Gastroesophageal sphincter (tissue), 4 donors: ENCODE measurements at regions not wholly inside any gene's neighbourhood (a gene's known extent, or its start where the extent isn't known, plus 50 kb on each side); places are given as distances from the start of the nearest gene placed in this dataset.

Experiments
- ATAC-seq: fragments of 150-250 bp; one replicate; pipeline ENCODE4 v1.9.1; 2016; ENCODE audit warnings: mild to moderate bottlenecking, moderate library complexity
- H3K27ac ChIP-seq, 4 donors: fragments of 200-600 bp; sonication (generic) in 3 of 4; 1 replicate in 3 of 4; 2 replicates in 1 of 4; pipeline ENCODE4 v1.5.1; 2016 to 2019
- H3K27me3 ChIP-seq: fragments of 200-600 bp; sonication (generic); one replicate; pipeline ENCODE4 v1.5.1; 2019
- H3K36me3 ChIP-seq, 2 donors: fragments of 200-600 bp; sonication (generic); one replicate each; pipeline ENCODE4 v1.5.1; 2019; ENCODE audit warnings: control low read depth in 1 of 2
- H3K4me1 ChIP-seq, 3 donors: fragments of 200-600 bp; sonication (generic); 1 replicate in 2 of 3; 2 replicates in 1 of 3; pipeline ENCODE4 v1.5.1; 2016 to 2019; ENCODE audit warnings: control low read depth in 2 of 3
- H3K4me3 ChIP-seq, 2 donors: fragments of 200-600 bp; sonication (generic); one replicate each; pipeline ENCODE4 v1.5.1; 2019; ENCODE audit warnings: mild to moderate bottlenecking in 1 of 2, moderate library complexity in 1 of 2
- H3K9me3 ChIP-seq, 3 donors: fragments of 200-600 bp; sonication (generic); one replicate each; pipeline ENCODE4 v1.5.1; 2017 to 2019; ENCODE audit warnings: control low read depth in 2 of 3
- CTCF ChIP-seq, 4 experiments: fragments of 200-600 bp in 2 of 4; fragments of 450-650 bp in 2 of 4; sonication (generic) in 1 of 4; IDR thresholded peaks; one replicate each; pipeline ENCODE4 v1.5.1; 2017 to 2019; ENCODE audit warnings: antibody characterized with exemption in 4 of 4, mild to moderate bottlenecking in 2 of 4, moderate library complexity in 2 of 4
- EP300 ChIP-seq: sonication (generic); formaldehyde crosslinking; IDR thresholded peaks from one replicate; pipeline ENCODE4 v1.6.1; 2017; ENCODE audit warnings: antibody characterized with exemption, mild to moderate bottlenecking
- POLR2A ChIP-seq, 2 donors: fragments of 450-650 bp; IDR thresholded peaks; one replicate each; pipeline ENCODE4 v1.6.1; 2017; ENCODE audit warnings: antibody characterized with exemption in 2 of 2, mild to moderate bottlenecking in 2 of 2, moderate library complexity in 1 of 2
- POLR2AphosphoS5 ChIP-seq: sonication (generic); formaldehyde crosslinking; IDR thresholded peaks from one replicate; pipeline ENCODE4 v1.6.1; 2017; ENCODE audit warnings: antibody characterized with exemption
- WGBS, 2 donors: methylation state at CpG; one replicate each; pipeline ENCODE4 v1.1.5; 2018; ENCODE audit warnings: low coverage in 1 of 2; 5-methylcytosine and 5-hydroxymethylcytosine counted together

- no peaks in the 10 kb centered on the region for H3K9me3 ChIP-seq
- H3K36me3 ChIP-seq, result no peaks in the 10 kb centered on the region
- no peaks in the 10 kb centered on the region for H3K27me3 ChIP-seq
- WGBS, 2 donors, result 40% methylated on average over 5 of the region's 5 CpGs; no CpG with 5 or more reads in 1 of the 2 donors
- no peak for TF ChIP-seq POLR2AphosphoS5
- no peak for TF ChIP-seq CTCF (IDR thresholded peaks at IDR 0.05)
- no peak for TF ChIP-seq POLR2A (IDR thresholded peaks at IDR 0.05)
- no peak for TF ChIP-seq EP300
- H3K27ac ChIP-seq, result no peak overlapping the region
- no peak overlapping the region for H3K4me3 ChIP-seq
- H3K4me1 ChIP-seq, result no peaks in the 10 kb centered on the region
- no peak for ATAC-seq
These were observed 136.3 kb upstream of the SLC39A10 start for GRCh38 chr2:195520671-195521155.

DNA sequence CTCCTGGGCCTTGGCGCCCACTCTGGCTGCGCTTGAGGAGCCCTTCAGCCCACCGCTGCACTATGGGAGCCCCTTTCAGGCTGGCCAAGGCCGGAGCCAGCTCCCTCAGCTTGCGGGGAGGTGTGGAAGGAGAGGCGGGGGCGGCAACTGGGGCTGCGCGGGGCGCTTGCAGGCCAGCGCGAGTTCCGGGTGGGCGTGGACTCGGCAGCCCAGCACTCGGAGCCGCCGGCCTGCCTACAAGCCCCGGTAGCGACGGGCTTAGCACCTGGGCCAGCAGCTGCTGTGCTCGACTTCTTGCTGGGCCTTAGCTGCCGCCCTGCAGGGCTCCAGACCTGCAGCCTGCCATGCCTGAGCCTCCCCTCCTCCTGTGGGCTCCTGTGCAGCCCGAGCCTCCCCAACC, 141.5 kb upstream of the SLC39A10 start:
- TF ChIP-seq CTCF (IDR thresholded peaks at IDR 0.05) (no peak), EP300 (no peak), POLR2AphosphoS5 (no peak), POLR2A (IDR thresholded peaks at IDR 0.05) (no peak)
- no peak overlapping the region for H3K4me3 ChIP-seq
- no CpG with 5 or more reads among the region's 24 CpGs for WGBS, 2 donors
- H3K27me3 ChIP-seq, result no peaks in the 10 kb centered on the region
- H3K4me1 ChIP-seq, result no peaks in the 10 kb centered on the region
- no peaks in the 10 kb centered on the region for H3K9me3 ChIP-seq
- no peak for ATAC-seq
- no peaks in the 10 kb centered on the region for H3K36me3 ChIP-seq
- no peak overlapping the region for H3K27ac ChIP-seq

DNA sequence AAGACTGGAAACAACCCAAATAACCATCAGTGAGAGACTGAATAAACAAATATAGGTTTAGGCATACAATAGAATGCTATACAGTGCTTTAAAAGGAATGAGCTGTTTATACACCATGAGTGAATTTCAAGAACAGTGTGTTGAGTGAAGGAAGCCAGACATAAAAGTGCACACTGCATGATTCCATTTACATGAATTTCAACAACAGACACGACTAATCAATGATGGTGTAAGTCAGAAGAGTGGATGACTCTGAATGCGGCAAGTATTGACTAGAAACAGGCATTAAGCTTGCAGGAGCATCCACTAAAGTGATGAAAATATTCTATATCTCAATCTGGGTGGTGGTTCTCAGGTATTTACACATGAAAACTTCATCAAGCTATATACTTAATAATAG, 142.7 kb upstream of the SLC39A10 start:
- no peak for ATAC-seq
- H3K27ac ChIP-seq, result no peak overlapping the region
- H3K4me3 ChIP-seq, result no peak overlapping the region
- no peak for TF ChIP-seq POLR2AphosphoS5
- TF ChIP-seq POLR2A (IDR thresholded peaks at IDR 0.05), result no peak
- no peak for TF ChIP-seq CTCF (IDR thresholded peaks at IDR 0.05)
- TF ChIP-seq EP300, result no peak
- H3K36me3 ChIP-seq, result no peaks in the 10 kb centered on the region
- H3K27me3 ChIP-seq, result no peaks in the 10 kb centered on the region
- H3K4me1 ChIP-seq, result no peaks in the 10 kb centered on the region
- H3K9me3 ChIP-seq, result no peaks in the 10 kb centered on the region
- 62 to 77% methylated on average over 2 of the region's 2 CpGs for WGBS, 2 donors

- H3K4me1 ChIP-seq, result no peaks in the 10 kb centered on the region
- no peak overlapping the region for H3K4me3 ChIP-seq
- no peaks in the 10 kb centered on the region for H3K36me3 ChIP-seq
- TF ChIP-seq CTCF (IDR thresholded peaks at IDR 0.05) (no peak), POLR2AphosphoS5 (no peak), EP300 (no peak), POLR2A (IDR thresholded peaks at IDR 0.05) (no peak)
- no peaks in the 10 kb centered on the region for H3K27me3 ChIP-seq
- WGBS, 2 donors, result 50 to 75% methylated on average over 5 to 7 of the region's 9 CpGs
- H3K9me3 ChIP-seq, result no peaks in the 10 kb centered on the region
- no peak overlapping the region for H3K27ac ChIP-seq
- ATAC-seq, result no peak
These were observed 143.9 kb upstream of the SLC39A10 start for GRCh38 chr2:195513119-195513518.

- no peaks in the 10 kb centered on the region for H3K4me1 ChIP-seq
- H3K27me3 ChIP-seq, result no peaks in the 10 kb centered on the region
- no peak overlapping the region for H3K4me3 ChIP-seq
- no peak for TF ChIP-seq POLR2AphosphoS5
- peaks cover 0 to 6% (median 0%) of the 10 kb centered on the region in 3 donors for H3K9me3 ChIP-seq
- H3K27ac ChIP-seq, result no peak overlapping the region
- WGBS, 2 donors, result 79% methylated on average over 1 of the region's 1 CpG; no CpG with 5 or more reads in 1 of the 2 donors
- no peaks in the 10 kb centered on the region for H3K36me3 ChIP-seq
- no peak for ATAC-seq
These were observed 147.5 kb upstream of the SLC39A10 start for GRCh38 chr2:195509551-195509950.
